HEK293 (cell line): ENCODE measurements at regions not wholly inside any gene's neighbourhood (a gene's known extent, or its start where the extent isn't known, plus 50 kb on each side); places are given as distances from the start of the nearest gene placed in this dataset.
A peak's percentile ranks its signal among the peaks of the same experiment; 100 is the strongest.

Experiments
- CTCF ChIA-PET: fragments of 350-600 bp; formaldehyde crosslinking; extraction: SDS; loops from one replicate; lab custom pipeline; 2021; ENCODE audit warnings: antibody characterized with exemption; lab: Yijun Ruan, JAX
- POLR2A ChIA-PET: fragments of 300-600 bp; formaldehyde crosslinking; extraction: SDS; loops from one replicate; lab custom pipeline; 2020; ENCODE audit warnings: antibody characterized with exemption, inconsistent platforms; lab: Yijun Ruan, JAX
- H3K27ac ChIP-seq: fragments of 200-500 bp; sonication (Bioruptor generic); 2 replicates; pipeline ENCODE4 v1.5.1; 2014; ENCODE audit warnings: low read depth, low read length, control low read depth, inconsistent platforms; ENCODE audit errors: extremely low read depth
- H3K36me3 ChIP-seq, 2 experiments: fragments of 200-500 bp in 1 of 2; sonication (Bioruptor generic) in 1 of 2; 1 replicate in 1 of 2; 2 replicates in 1 of 2; pipeline ENCODE4 v1.5.1; 2014 to 2017; ENCODE audit warnings: inconsistent platforms in 2 of 2, low read length in 2 of 2; ENCODE audit not compliant: control insufficient read depth in 2 of 2, insufficient read depth in 1 of 2
- H3K4me1 ChIP-seq: fragments of 200-500 bp; sonication (Bioruptor generic); 2 replicates; pipeline ENCODE4 v1.5.1; 2014; ENCODE audit warnings: mild to moderate bottlenecking, low read length, inconsistent platforms; ENCODE audit not compliant: control insufficient read depth, insufficient read depth
- H3K4me3 ChIP-seq: 2 replicates; pipeline ENCODE4 v1.5.1; 2011; ENCODE audit warnings: low read depth, mild to moderate bottlenecking, control low read depth, low read length, moderate library complexity
- H3K9me3 ChIP-seq: fragments of 200-500 bp; sonication (Bioruptor generic); 2 replicates; pipeline ENCODE4 v1.5.1; 2014; ENCODE audit warnings: low read depth, low read length, inconsistent platforms; ENCODE audit not compliant: control insufficient read depth, insufficient read depth
- KLF16 ChIP-seq: fragments of 450-650 bp; formaldehyde crosslinking; IDR thresholded peaks from 2 replicates; pipeline ENCODE4 v1.5.1; 2017; ENCODE audit warnings: missing biosample characterization, missing genetic modification characterization
- SP3 ChIP-seq: fragments of 450-650 bp; formaldehyde crosslinking; IDR thresholded peaks from 2 replicates; pipeline ENCODE4 v1.5.1; 2016; ENCODE audit warnings: missing biosample characterization, missing genetic modification characterization
- TRIM28 ChIP-seq: IDR thresholded peaks from 2 replicates; pipeline ENCODE4 v1.6.1; 2011; ENCODE audit warnings: low read length, control low read depth, borderline replicate concordance
- ZNF248 ChIP-seq: fragments of 450-650 bp; formaldehyde crosslinking; IDR thresholded peaks from 2 replicates; pipeline ENCODE4 v1.5.1; 2017; ENCODE audit warnings: missing biosample characterization, missing genetic modification characterization
- ZNF423 ChIP-seq: fragments of 450-650 bp; formaldehyde crosslinking; IDR thresholded peaks from 2 replicates; pipeline ENCODE4 v1.5.1; 2016; ENCODE audit warnings: missing biosample characterization, missing genetic modification characterization
- ZNF426 ChIP-seq: fragments of 450-650 bp; formaldehyde crosslinking; IDR thresholded peaks from 2 replicates; pipeline ENCODE4 v1.5.1; 2017; ENCODE audit warnings: missing biosample characterization, missing genetic modification characterization, mild to moderate bottlenecking, inconsistent platforms, moderate library complexity
- ZNF529 ChIP-seq: fragments of 450-650 bp; formaldehyde crosslinking; IDR thresholded peaks from 2 replicates; pipeline ENCODE4 v1.5.1; 2017; ENCODE audit warnings: missing genetic modification characterization, missing biosample characterization; ENCODE audit not compliant: insufficient replicate concordance
- ZNF571 ChIP-seq: fragments of 450-650 bp; formaldehyde crosslinking; IDR thresholded peaks from 2 replicates; pipeline ENCODE4 v1.5.0; 2017; ENCODE audit warnings: missing biosample characterization, missing genetic modification characterization
- ZNF629 ChIP-seq: fragments of 450-650 bp; formaldehyde crosslinking; IDR thresholded peaks from 2 replicates; pipeline ENCODE4 v1.5.1; 2017; ENCODE audit warnings: missing biosample characterization, missing genetic modification characterization
- ZNF660 ChIP-seq: fragments of 450-650 bp; IDR thresholded peaks from 2 replicates; pipeline ENCODE4 v1.5.1; 2018; ENCODE audit warnings: missing biosample characterization, mild to moderate bottlenecking, missing genetic modification characterization
- ZNF792 ChIP-seq: fragments of 450-650 bp; formaldehyde crosslinking; IDR thresholded peaks from 2 replicates; pipeline ENCODE4 v1.5.1; 2016; ENCODE audit warnings: missing biosample characterization, missing genetic modification characterization
- ZNF830 ChIP-seq: fragments of 450-650 bp; IDR thresholded peaks from 2 replicates; pipeline ENCODE4 v1.5.0; 2018; ENCODE audit warnings: missing biosample characterization, missing genetic modification characterization, low read depth, mild to moderate bottlenecking, moderate library complexity
- ZNF843 ChIP-seq: fragments of 450-650 bp; formaldehyde crosslinking; IDR thresholded peaks from 2 replicates; pipeline ENCODE4 v1.5.1; 2016; ENCODE audit warnings: missing biosample characterization, missing genetic modification characterization
- TF ChIP-seq, protein P1 (sequence below): fragments of 450-650 bp; formaldehyde crosslinking; IDR thresholded peaks from 2 replicates; pipeline ENCODE4 v1.5.1; 2017; ENCODE audit warnings: missing biosample characterization, missing genetic modification characterization
- TF ChIP-seq, protein P2 (sequence below): fragments of 450-650 bp; formaldehyde crosslinking; IDR thresholded peaks from 2 replicates; pipeline ENCODE4 v1.5.1; 2016; ENCODE audit warnings: missing biosample characterization, missing genetic modification characterization
- TF ChIP-seq, protein P3 (sequence below): fragments of 450-650 bp; formaldehyde crosslinking; IDR thresholded peaks from 2 replicates; pipeline ENCODE4 v1.5.1; 2016; ENCODE audit warnings: missing biosample characterization, missing genetic modification characterization
- TF ChIP-seq, protein P4 (sequence below): fragments of 450-650 bp; formaldehyde crosslinking; IDR thresholded peaks from 2 replicates; pipeline ENCODE4 v1.5.1; 2016; ENCODE audit warnings: missing biosample characterization, missing genetic modification characterization
- TF ChIP-seq, protein P5 (sequence below): fragments of 450-650 bp; formaldehyde crosslinking; IDR thresholded peaks from 2 replicates; pipeline ENCODE4 v1.5.1; 2017; ENCODE audit warnings: missing biosample characterization, missing genetic modification characterization

DNA sequence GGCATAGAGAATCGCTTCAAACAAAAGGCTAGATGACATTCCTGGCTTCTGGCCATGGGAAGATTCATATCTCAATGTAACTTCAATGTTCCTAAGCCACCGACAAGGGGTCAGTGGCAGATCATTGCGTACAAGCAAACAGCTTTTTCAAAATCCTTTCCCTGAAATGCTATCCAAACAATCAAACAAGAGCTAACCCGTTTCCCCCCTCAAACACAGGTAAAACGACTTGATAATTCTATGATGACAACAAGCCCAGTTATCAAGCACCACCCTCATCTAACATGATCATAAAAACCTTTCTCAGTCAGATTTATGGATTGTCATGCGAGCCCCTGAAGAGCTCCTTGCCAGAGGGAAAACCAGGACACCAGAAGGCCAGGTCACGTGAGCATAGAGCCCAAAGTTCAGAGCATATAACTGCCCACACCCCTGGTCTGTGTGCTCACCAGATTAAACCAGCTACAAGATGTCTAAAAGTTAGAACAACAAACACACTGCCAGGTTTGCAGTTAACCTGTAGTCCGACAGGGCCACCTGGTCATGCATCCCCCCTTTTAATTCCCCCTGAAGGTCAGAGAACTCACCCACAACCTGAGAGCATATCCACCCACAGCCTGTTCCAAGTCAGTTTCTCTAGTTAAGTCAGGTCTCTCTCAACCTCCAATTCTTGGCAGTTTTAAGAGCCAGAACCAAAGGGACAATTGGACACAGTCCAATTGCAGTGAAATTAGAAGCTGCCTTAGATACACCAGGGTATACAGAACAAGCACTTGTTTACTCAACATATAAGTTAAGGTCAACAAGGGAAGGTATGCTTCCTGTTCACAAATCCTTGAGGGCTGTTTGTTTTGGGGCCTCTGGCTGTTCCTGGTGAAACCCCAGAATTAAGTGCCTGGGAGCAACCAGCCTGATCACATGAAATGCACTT, 248.1 kb upstream of the PPARGC1A start:
- CTCF ChIA-PET = no interaction called here
- TF ChIP-seq ZNF843 (0 out of 2 replicates have a peak, but pooled peaks have one; percentile 18), TRIM28 (no peak)
- TF ChIP-seq, protein P1, sequence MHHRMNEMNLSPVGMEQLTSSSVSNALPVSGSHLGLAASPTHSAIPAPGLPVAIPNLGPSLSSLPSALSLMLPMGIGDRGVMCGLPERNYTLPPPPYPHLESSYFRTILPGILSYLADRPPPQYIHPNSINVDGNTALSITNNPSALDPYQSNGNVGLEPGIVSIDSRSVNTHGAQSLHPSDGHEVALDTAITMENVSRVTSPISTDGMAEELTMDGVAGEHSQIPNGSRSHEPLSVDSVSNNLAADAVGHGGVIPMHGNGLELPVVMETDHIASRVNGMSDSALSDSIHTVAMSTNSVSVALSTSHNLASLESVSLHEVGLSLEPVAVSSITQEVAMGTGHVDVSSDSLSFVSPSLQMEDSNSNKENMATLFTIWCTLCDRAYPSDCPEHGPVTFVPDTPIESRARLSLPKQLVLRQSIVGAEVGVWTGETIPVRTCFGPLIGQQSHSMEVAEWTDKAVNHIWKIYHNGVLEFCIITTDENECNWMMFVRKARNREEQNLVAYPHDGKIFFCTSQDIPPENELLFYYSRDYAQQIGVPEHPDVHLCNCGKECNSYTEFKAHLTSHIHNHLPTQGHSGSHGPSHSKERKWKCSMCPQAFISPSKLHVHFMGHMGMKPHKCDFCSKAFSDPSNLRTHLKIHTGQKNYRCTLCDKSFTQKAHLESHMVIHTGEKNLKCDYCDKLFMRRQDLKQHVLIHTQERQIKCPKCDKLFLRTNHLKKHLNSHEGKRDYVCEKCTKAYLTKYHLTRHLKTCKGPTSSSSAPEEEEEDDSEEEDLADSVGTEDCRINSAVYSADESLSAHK (tag by site-specific recombination) = peak; percentile 91
- TF ChIP-seq, protein P2, sequence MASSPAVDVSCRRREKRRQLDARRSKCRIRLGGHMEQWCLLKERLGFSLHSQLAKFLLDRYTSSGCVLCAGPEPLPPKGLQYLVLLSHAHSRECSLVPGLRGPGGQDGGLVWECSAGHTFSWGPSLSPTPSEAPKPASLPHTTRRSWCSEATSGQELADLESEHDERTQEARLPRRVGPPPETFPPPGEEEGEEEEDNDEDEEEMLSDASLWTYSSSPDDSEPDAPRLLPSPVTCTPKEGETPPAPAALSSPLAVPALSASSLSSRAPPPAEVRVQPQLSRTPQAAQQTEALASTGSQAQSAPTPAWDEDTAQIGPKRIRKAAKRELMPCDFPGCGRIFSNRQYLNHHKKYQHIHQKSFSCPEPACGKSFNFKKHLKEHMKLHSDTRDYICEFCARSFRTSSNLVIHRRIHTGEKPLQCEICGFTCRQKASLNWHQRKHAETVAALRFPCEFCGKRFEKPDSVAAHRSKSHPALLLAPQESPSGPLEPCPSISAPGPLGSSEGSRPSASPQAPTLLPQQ (tag by site-specific recombination) = peak; percentile 36; the same call in 1 of the 2 replicates
- TF ChIP-seq, protein P3, sequence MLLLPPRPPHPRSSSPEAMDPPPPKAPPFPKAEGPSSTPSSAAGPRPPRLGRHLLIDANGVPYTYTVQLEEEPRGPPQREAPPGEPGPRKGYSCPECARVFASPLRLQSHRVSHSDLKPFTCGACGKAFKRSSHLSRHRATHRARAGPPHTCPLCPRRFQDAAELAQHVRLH (tag by site-specific recombination) = peak; percentile 44; the same call in 1 of the 2 replicates
- no peak overlapping the region for H3K4me3 ChIP-seq
- H3K36me3 ChIP-seq = no peaks in the 10 kb centered on the region
- peaks cover 7% of the 10 kb centered on the region; the same call in 1 of the 2 replicates for H3K4me1 ChIP-seq
- POLR2A ChIA-PET = no interaction called here
- H3K9me3 ChIP-seq = no peaks in the 10 kb centered on the region
- H3K27ac ChIP-seq = peak overlapping the region; percentile 50

DNA sequence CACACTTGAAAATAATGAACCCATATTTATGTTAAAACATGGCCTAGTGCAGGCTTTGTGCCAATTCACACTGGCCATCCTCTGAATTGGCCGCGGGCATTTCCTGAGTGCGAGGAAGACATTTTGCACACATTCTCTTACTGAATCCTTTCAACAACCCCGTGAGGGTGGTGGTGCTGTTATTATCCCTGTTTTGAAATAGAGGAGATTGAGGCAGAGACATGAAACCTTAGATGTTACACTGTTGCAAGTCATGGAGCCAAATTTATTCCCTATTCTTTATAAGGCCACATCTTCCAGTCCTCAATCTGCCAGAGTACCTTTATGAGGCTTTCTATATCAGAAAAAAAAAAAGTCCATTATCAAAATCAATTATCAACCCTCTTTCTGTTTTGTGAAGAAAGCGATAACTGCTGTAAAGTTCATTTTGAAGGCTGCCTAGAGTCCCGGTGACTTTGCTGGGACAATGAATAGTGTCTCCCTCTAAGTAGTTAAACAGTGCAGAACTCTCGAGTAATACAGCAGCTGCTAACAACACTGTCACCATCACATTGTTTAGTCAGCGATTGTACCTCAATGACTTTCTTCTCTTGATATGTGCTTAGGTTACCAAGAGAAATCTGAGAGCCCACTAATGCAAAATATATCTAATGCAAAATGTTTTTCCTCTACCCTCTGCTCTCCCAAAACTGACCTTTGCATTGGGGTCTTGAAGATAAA, 242.3 kb upstream of the PPARGC1A start:
- no peaks in the 10 kb centered on the region for H3K9me3 ChIP-seq
- no peaks in the 10 kb centered on the region for H3K4me1 ChIP-seq
- H3K27ac ChIP-seq = no peak overlapping the region
- no peak overlapping the region for H3K4me3 ChIP-seq
- POLR2A ChIA-PET = no interaction called here
- CTCF ChIA-PET = no interaction called here
- H3K36me3 ChIP-seq = no peaks in the 10 kb centered on the region
- TF ChIP-seq ZNF423 (no peak), ZNF830 (tag by site-specific recombination) (no peak), ZNF792 (tag by site-specific recombination) (no peak), ZNF629 (tag by site-specific recombination) (no peak), SP3 (tag by site-specific recombination) (no peak), TRIM28 (no peak), ZNF660 (no peak), ZNF529 (tag by site-specific recombination) (no peak), ZNF248 (no peak), KLF16 (no peak), ZNF571 (tag by site-specific recombination) (no peak), ZNF426 (no peak)
- TF ChIP-seq, protein P4, sequence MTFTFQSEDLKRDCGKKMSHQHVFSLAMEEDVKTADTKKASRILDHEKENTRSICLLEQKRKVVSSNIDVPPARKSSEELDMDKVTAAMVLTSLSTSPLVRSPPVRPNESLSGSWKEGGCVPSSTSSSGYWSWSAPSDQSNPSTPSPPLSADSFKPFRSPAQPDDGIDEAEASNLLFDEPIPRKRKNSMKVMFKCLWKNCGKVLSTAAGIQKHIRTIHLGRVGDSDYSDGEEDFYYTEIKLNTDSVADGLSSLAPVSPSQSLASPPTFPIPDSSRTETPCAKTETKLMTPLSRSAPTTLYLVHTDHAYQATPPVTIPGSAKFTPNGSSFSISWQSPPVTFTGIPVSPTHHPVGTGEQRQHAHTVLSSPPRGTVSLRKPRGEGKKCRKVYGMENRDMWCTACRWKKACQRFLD (tag by site-specific recombination) = no peak
- TF ChIP-seq, protein P5, sequence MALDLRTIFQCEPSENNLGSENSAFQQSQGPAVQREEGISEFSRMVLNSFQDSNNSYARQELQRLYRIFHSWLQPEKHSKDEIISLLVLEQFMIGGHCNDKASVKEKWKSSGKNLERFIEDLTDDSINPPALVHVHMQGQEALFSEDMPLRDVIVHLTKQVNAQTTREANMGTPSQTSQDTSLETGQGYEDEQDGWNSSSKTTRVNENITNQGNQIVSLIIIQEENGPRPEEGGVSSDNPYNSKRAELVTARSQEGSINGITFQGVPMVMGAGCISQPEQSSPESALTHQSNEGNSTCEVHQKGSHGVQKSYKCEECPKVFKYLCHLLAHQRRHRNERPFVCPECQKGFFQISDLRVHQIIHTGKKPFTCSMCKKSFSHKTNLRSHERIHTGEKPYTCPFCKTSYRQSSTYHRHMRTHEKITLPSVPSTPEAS (tag by site-specific recombination) = no peak
